IMR-90 (cell line): ENCODE measurements at regions not wholly inside any gene's neighbourhood (a gene's known extent, or its start where the extent isn't known, plus 50 kb on each side); places are given as distances from the start of the nearest gene placed in this dataset.

Source experiments
- CEBPB ChIP-seq: IDR thresholded peaks from 2 replicates; pipeline ENCODE4 v1.6.1; 2012; ENCODE audit warnings: low read depth, low read length, improper control_type of control experiment
- CTCF ChIP-seq: conservative IDR thresholded peaks from 2 replicates; pipeline ENCODE4 v1.5.1; 2012; ENCODE audit warnings: mild to moderate bottlenecking, low read depth, low read length, improper control_type of control experiment
- POLR2A ChIP-seq: IDR thresholded peaks from 2 replicates; pipeline ENCODE4 v1.6.1; 2012; ENCODE audit warnings: mild to moderate bottlenecking, low read depth, low read length
- RAD21 ChIP-seq: IDR thresholded peaks from 2 replicates; pipeline ENCODE4 v1.6.1; 2012; ENCODE audit warnings: low read length, improper control_type of control experiment
- USF2 ChIP-seq: fragments of 150-350 bp; IDR thresholded peaks from 2 replicates; pipeline ENCODE4 v1.6.1; 2017; ENCODE audit warnings: mild to moderate bottlenecking, antibody characterized with exemption, low read length, low read depth
- TF ChIP-seq, protein P1 (sequence below): fragments of 150-350 bp; IDR thresholded peaks from 2 replicates; pipeline ENCODE4 v1.6.1; 2016; ENCODE audit warnings: low read depth, mild to moderate bottlenecking, low read length, moderate library complexity, borderline replicate concordance

GRCh38 chr1:69123486-69123885 is 444.2 kb upstream of the LRRC7 start:
- no peak for TF ChIP-seq CTCF
- TF ChIP-seq, protein P1, sequence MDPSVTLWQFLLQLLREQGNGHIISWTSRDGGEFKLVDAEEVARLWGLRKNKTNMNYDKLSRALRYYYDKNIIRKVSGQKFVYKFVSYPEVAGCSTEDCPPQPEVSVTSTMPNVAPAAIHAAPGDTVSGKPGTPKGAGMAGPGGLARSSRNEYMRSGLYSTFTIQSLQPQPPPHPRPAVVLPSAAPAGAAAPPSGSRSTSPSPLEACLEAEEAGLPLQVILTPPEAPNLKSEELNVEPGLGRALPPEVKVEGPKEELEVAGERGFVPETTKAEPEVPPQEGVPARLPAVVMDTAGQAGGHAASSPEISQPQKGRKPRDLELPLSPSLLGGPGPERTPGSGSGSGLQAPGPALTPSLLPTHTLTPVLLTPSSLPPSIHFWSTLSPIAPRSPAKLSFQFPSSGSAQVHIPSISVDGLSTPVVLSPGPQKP = no peak
- no peak for TF ChIP-seq RAD21
- no peak for TF ChIP-seq POLR2A
- TF ChIP-seq USF2 = no peak
- no peak for TF ChIP-seq CEBPB
